Endothelial cell of umbilical vein (primary cell): ENCODE measurements at regions not wholly inside any gene's neighbourhood (a gene's known extent, or its start where the extent isn't known, plus 50 kb on each side); places are given as distances from the start of the nearest gene placed in this dataset.

Experiments used
- BruUV-seq: library from RNA; stranded (reverse); fragments of 400-500 nt; replicated peaks from 2 replicates; lab custom pipeline; 2021; lab: Mats Ljungman, UMichigan
- CTCF ChIA-PET: fragments of 300-600, 350-600 bp; sonication (Branson Sonifier 250); formaldehyde crosslinking; loops from one replicate; lab custom pipeline; 2021; ENCODE audit warnings: antibody characterized with exemption, inconsistent platforms; lab: Charles Lee
- POLR2A ChIA-PET: fragments of 300-600, 350-600 bp; sonication (Branson Sonifier 250); formaldehyde crosslinking; loops from one replicate; lab custom pipeline; 2021; ENCODE audit warnings: antibody characterized with exemption, inconsistent platforms; lab: Charles Lee
- DNase-seq: peaks from one replicate; pipeline ENCODE4 v3.0.0-alpha.2; 2011; ENCODE audit warnings: low read depth, low spot score
- FAIRE-seq: peaks from 2 replicates; lab custom pipeline; 2011; peaks lifted over from hg19 to GRCh38; lab: Jason Lieb, UNC
- H2AFZ ChIP-seq: 2 replicates; pipeline ENCODE4 v1.6.0; 2012; ENCODE audit warnings: low read depth, low read length, control low read depth, inconsistent platforms
- H3K27ac ChIP-seq: 2 replicates; pipeline ENCODE4 v1.5.1; 2011; ENCODE audit warnings: low read depth, mild to moderate bottlenecking, control low read depth, low read length, moderate library complexity; ENCODE audit not compliant: insufficient read depth
- H3K27me3 ChIP-seq, 2 experiments: 2 replicates each; pipeline versions ENCODE4 v1.6.0 to v1.6.1; 2011; ENCODE audit warnings: low read length in 2 of 2, mixed read lengths in 1 of 2; ENCODE audit not compliant: control insufficient read depth in 2 of 2, insufficient read depth in 2 of 2
- H3K36me3 ChIP-seq, 2 experiments: 2 replicates in 1 of 2; 3 replicates in 1 of 2; pipeline ENCODE4 v1.5.1; 2011; ENCODE audit warnings: low read length in 2 of 2, mild to moderate bottlenecking in 1 of 2, moderate library complexity in 1 of 2; ENCODE audit not compliant: control insufficient read depth in 2 of 2, insufficient read depth in 2 of 2; ENCODE audit errors: extremely low read depth in 1 of 2
- H3K4me1 ChIP-seq: 3 replicates; pipeline ENCODE4 v1.5.1; 2011; ENCODE audit warnings: mild to moderate bottlenecking, low read length; ENCODE audit not compliant: control insufficient read depth, insufficient read depth; ENCODE audit errors: extremely low read depth
- H3K4me2 ChIP-seq: 2 replicates; pipeline ENCODE4 v1.6.1; 2011; ENCODE audit warnings: low read length, control low read depth, mixed read lengths; ENCODE audit not compliant: insufficient read depth
- H3K4me3 ChIP-seq, 3 experiments: fragments of 200-600 bp in 1 of 3; sonication (generic), shearing (Covaris generic) in 1 of 3; replicated peaks in 1 of 3; 2 replicates each; pipeline ENCODE4 v1.5.1; 2011 to 2016; ENCODE audit warnings: control low read depth in 3 of 3, low read length in 3 of 3, mild to moderate bottlenecking in 2 of 3, inconsistent platforms in 1 of 3, low read depth in 1 of 3, moderate library complexity in 1 of 3; ENCODE audit not compliant: insufficient read depth in 1 of 3
- H3K79me2 ChIP-seq: 2 replicates; pipeline ENCODE4 v1.6.0; 2012; ENCODE audit warnings: low read length, inconsistent platforms; ENCODE audit not compliant: control insufficient read depth, insufficient read depth
- H3K9ac ChIP-seq: replicated peaks from 2 replicates; pipeline ENCODE3; 2011; ENCODE audit warnings: low read length, control low read depth; ENCODE audit not compliant: insufficient read depth; ENCODE audit errors: extremely low read depth
- H3K9me1 ChIP-seq: replicated peaks from 3 replicates; pipeline ENCODE4 v1.6.0; 2011; ENCODE audit warnings: mild to moderate bottlenecking, low read length; ENCODE audit not compliant: control insufficient read depth, insufficient read depth; ENCODE audit errors: extremely low read depth
- H3K9me3 ChIP-seq: replicated peaks from 2 replicates; pipeline ENCODE4 v1.5.1; 2012; ENCODE audit warnings: low read length, inconsistent platforms; ENCODE audit not compliant: control insufficient read depth, insufficient read depth
- H4K20me1 ChIP-seq: replicated peaks from 2 replicates; pipeline ENCODE3; 2011; ENCODE audit warnings: mild to moderate bottlenecking, low read length; ENCODE audit not compliant: control insufficient read depth, insufficient read depth; ENCODE audit errors: extremely low read depth
- EZH2 ChIP-seq: IDR thresholded peaks from 2 replicates; pipeline ENCODE4 v1.6.1; 2012; ENCODE audit warnings: borderline replicate concordance, low read depth, mild to moderate bottlenecking, moderate library complexity, low read length, inconsistent platforms; ENCODE audit not compliant: severe bottlenecking
- FOS ChIP-seq: IDR thresholded peaks from 2 replicates; pipeline ENCODE4 v1.6.1; 2011; ENCODE audit warnings: mild to moderate bottlenecking, low read length, moderate library complexity, borderline replicate concordance; ENCODE audit not compliant: insufficient read depth
- GATA2 ChIP-seq: IDR thresholded peaks from 2 replicates; pipeline ENCODE4 v1.7.0; 2011; ENCODE audit warnings: low read depth, mild to moderate bottlenecking, moderate library complexity, mixed read lengths, low read length; ENCODE audit not compliant: insufficient read length, insufficient read depth
- JUN ChIP-seq: IDR thresholded peaks from 2 replicates; pipeline ENCODE4 v1.6.1; 2011; ENCODE audit warnings: borderline replicate concordance, low read depth; ENCODE audit not compliant: insufficient read length, insufficient read depth
- MYC ChIP-seq: IDR thresholded peaks from one replicate; pipeline ENCODE4 v1.6.1; 2011; ENCODE audit warnings: mild to moderate bottlenecking, low read depth, low read length
- POLR2A ChIP-seq: IDR thresholded peaks from 2 replicates; pipeline ENCODE4 v1.6.1; 2012; ENCODE audit warnings: low read depth, mild to moderate bottlenecking, control low read depth, low read length
- POLR2AphosphoS5 ChIP-seq: IDR thresholded peaks from 2 replicates; pipeline ENCODE4 v1.6.1; 2012; ENCODE audit warnings: low read depth, mild to moderate bottlenecking, control low read depth, low read length, moderate library complexity; ENCODE audit not compliant: insufficient read depth
- dilution Hi-C: fragments of 300-500 bp; cut with MboI; formaldehyde crosslinking; loops from one replicate; pipeline ENCODE4 v1.15.0; 2019; ENCODE audit warnings: low sequenced_read_pairs; ENCODE audit not compliant: extremely low pct_ligation_motif_present
- intact Hi-C: fragments of 100-400 bp; cut with micrococcal nuclease; formaldehyde crosslinking; loops from one replicate; pipeline ENCODE4 v1.10.0; 2022
- TF ChIP-seq, protein P1 (sequence below): IDR thresholded peaks from 2 replicates; pipeline ENCODE4 v1.6.1; 2011; ENCODE audit not compliant: insufficient read depth, insufficient read length
- TF ChIP-seq, protein P2 (sequence below), 2 donors: IDR thresholded peaks; 1 replicate in 1 of 2; 2 replicates in 1 of 2; pipeline ENCODE4 v1.5.1; 2011; ENCODE audit warnings: low read length in 2 of 2, mild to moderate bottlenecking in 2 of 2, moderate library complexity in 2 of 2, control low read depth in 1 of 2, inconsistent platforms in 1 of 2, low read depth in 1 of 2; ENCODE audit not compliant: insufficient read depth in 1 of 2; ENCODE audit errors: extremely low read depth in 1 of 2

- Histone ChIP-seq H3K27me3 (peaks cover 0 to 3% of the 10 kb centered on the region in 2 experiments), H3K9me1 (no peaks in the 10 kb centered on the region), H3K4me2 (no peak overlapping the region), H4K20me1 (no peaks in the 10 kb centered on the region), H3K4me3 (no peak overlapping the region), H3K4me1 (no peaks in the 10 kb centered on the region), H3K9me3 (no peaks in the 10 kb centered on the region), H3K9ac (no peak overlapping the region), H2AFZ (no peak overlapping the region), H3K36me3 (no peaks in the 10 kb centered on the region), H3K79me2 (no peaks in the 10 kb centered on the region), H3K27ac (no peak overlapping the region)
- intact Hi-C loops (no loop called here), dilution Hi-C loops (no loop called here)
- TF ChIP-seq POLR2A (no peak), GATA2 (no peak), POLR2AphosphoS5 (no peak), FOS (no peak), JUN (no peak), MYC (no peak), EZH2 (no peak)
- TF ChIP-seq, protein P1, sequence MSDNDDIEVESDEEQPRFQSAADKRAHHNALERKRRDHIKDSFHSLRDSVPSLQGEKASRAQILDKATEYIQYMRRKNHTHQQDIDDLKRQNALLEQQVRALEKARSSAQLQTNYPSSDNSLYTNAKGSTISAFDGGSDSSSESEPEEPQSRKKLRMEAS, result no peak
- TF ChIP-seq, protein P2, sequence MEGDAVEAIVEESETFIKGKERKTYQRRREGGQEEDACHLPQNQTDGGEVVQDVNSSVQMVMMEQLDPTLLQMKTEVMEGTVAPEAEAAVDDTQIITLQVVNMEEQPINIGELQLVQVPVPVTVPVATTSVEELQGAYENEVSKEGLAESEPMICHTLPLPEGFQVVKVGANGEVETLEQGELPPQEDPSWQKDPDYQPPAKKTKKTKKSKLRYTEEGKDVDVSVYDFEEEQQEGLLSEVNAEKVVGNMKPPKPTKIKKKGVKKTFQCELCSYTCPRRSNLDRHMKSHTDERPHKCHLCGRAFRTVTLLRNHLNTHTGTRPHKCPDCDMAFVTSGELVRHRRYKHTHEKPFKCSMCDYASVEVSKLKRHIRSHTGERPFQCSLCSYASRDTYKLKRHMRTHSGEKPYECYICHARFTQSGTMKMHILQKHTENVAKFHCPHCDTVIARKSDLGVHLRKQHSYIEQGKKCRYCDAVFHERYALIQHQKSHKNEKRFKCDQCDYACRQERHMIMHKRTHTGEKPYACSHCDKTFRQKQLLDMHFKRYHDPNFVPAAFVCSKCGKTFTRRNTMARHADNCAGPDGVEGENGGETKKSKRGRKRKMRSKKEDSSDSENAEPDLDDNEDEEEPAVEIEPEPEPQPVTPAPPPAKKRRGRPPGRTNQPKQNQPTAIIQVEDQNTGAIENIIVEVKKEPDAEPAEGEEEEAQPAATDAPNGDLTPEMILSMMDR (IDR thresholded peaks at IDR 0.05; ENCODE audit: extremely low read depth in 1 of 2, insufficient read depth in 1 of 2, low read depth in 1 of 2, low read length in 2 of 2), result no peak
- ChIA-PET POLR2A (no interaction called here), CTCF (no interaction called here)
- no TSS peak for BruUV-seq
- no peak for FAIRE-seq
- no peak for DNase-seq
Observed at GRCh38 chr10:33532901-33533300, 198.4 kb upstream of the NRP1 start.
